Heart left ventricle (tissue), 13 donors: ENCODE measurements at regions not wholly inside any gene's neighbourhood (a gene's known extent, or its start where the extent isn't known, plus 50 kb on each side); places are given as distances from the start of the nearest gene placed in this dataset.

Source experiments
- CTCF ChIP-seq, 12 donors: fragments of 200-600 bp; sonication (generic) in 4 of 12; IDR thresholded peaks; one replicate each; pipeline versions ENCODE4 v1.5.0 to v1.8.0; 2018 to 2022; ENCODE audit warnings: antibody characterized with exemption in 12 of 12, mild to moderate bottlenecking in 5 of 12
- POLR2A ChIP-seq, 2 donors: fragments of 450-650 bp; IDR thresholded peaks; one replicate each; pipeline ENCODE4 v1.6.1; 2017; ENCODE audit warnings: antibody characterized with exemption in 2 of 2, mild to moderate bottlenecking in 2 of 2, moderate library complexity in 2 of 2
- donor health status: ischemic (EF 13 %, LVEDD 7.1; RV severe dilation, severe dysfunction).
- donor health status: DM: no; HTN: yes; CAD: no.
- donor health status: DM: no; HTN: no; CAD: no.
- donor health status: ischemic (EF 25% LVEDD 6.9; RV normal size, moderate dysfunction).
- donor health status: ischemic (EF 25% LVEDD 5.7; RV mildly dilated, moderate dysfunction).
- donor health status: ischemic (EF 35%, LVEDD 5.7; RV mildly dilated, moderate dysfunction).
- donor health status: nonischemic (EF 11% LVEDD 7.7; RV severe dilation, severe dysfunction).
- donor health status: DM: yes; HTN: yes; CAD: no.
- donor health status: PGD.
- donor health status: ischemic (EF 29% LVEDD 5.4; RV normal size, mild dysfunction).
- donor health status: nonischemic (EF 23%, LVEDD 6.1; RV moderate dilation, normal function).

DNA sequence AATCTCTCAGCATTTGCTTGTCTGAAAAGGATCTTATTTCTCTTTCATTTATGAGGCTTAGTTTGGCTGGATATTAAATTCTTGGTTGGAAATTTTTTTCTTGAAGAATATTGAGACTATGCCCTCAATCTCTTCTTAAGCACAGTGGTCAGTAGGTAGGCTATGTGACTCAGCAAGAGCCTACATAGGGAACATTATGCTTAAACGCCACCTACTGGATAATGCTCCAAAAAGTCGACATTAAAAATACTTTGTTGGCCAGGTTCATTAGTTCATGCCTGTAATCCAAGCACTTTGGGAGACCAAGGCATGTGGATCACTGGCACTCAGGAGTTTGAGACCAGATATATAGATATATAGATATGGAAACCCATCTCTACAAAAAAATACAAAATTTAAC, 678.0 kb upstream of the USP24 start:
- peak in 8 of 12 donors; percentile 9 to 39 (median 22) for TF ChIP-seq CTCF (IDR thresholded peaks at IDR 0.05)
- TF ChIP-seq POLR2A (IDR thresholded peaks at IDR 0.05), result no peak
